K562 (cell line): ENCODE measurements at regions not wholly inside any gene's neighbourhood (a gene's known extent, or its start where the extent isn't known, plus 50 kb on each side); places are given as distances from the start of the nearest gene placed in this dataset.

Experiments
- ATAC-seq: fragments of 200-7000 bp; cut with Tn5 transposase; 3 replicates; pipeline ENCODE4 v1.9.1; 2020; ENCODE audit warnings: moderate library complexity
- BruUV-seq: library from RNA; stranded (reverse); fragments of 400-500 nt; replicated peaks from 2 replicates; lab custom pipeline; 2021; lab: Mats Ljungman, UMichigan
- CTCF ChIA-PET: fragments of 300-600 bp; formaldehyde crosslinking; extraction: SDS; loops from one replicate; lab custom pipeline; 2021; ENCODE audit warnings: low intra/inter-chr PET ratio; lab: Yijun Ruan, JAX
- POLR2A ChIA-PET: fragments of 300-600, 350-650 bp; sonication (Branson Sonifier 250); formaldehyde crosslinking; extraction: SDS; loops from one replicate; lab custom pipeline; 2021; ENCODE audit warnings: antibody characterized with exemption, inconsistent platforms; lab: Yijun Ruan, JAX
- DNase-seq, 4 experiments: peaks; one replicate each; pipeline versions ENCODE4 v3.0.0 to v3.0.0-alpha.2; 2011 to 2018; ENCODE audit warnings: low spot score in 3 of 4, mixed read lengths in 3 of 4; ENCODE audit errors: extremely low read depth in 1 of 4
- FAIRE-seq: peaks from 2 replicates; lab custom pipeline; 2011; peaks lifted over from hg19 to GRCh38; lab: Jason Lieb, UNC
- H2AFZ ChIP-seq: 2 replicates; pipeline ENCODE4 v1.6.0; 2011; ENCODE audit warnings: low read depth, low read length, control low read depth, inconsistent platforms
- H3K27ac ChIP-seq: fragments of 200-600 bp; 3 replicates; pipeline ENCODE4 v1.8.0; 2011; ENCODE audit warnings: low read depth, mild to moderate bottlenecking, control low read depth, inconsistent platforms, low read length, moderate library complexity, mixed read lengths; ENCODE audit errors: extremely low read depth
- H3K27me3 ChIP-seq, 2 experiments: fragments of 300-600 bp in 1 of 2; 2 replicates in 1 of 2; 3 replicates in 1 of 2; pipeline versions ENCODE4 v1.6.0 to v1.8.0; 2011; ENCODE audit warnings: inconsistent platforms in 2 of 2, low read length in 2 of 2, mild to moderate bottlenecking in 1 of 2, mixed read lengths in 1 of 2, moderate library complexity in 1 of 2; ENCODE audit not compliant: control insufficient read depth in 2 of 2, insufficient read depth in 2 of 2
- H3K36me3 ChIP-seq: fragments of 300-600 bp; 3 replicates; pipeline ENCODE4 v1.8.0; 2011; ENCODE audit warnings: mild to moderate bottlenecking, low read length, inconsistent platforms; ENCODE audit not compliant: control insufficient read depth, insufficient read depth
- H3K4me1 ChIP-seq, 2 experiments: fragments of 200-600 bp in 1 of 2; replicated peaks in 1 of 2; 2 replicates in 1 of 2; 3 replicates in 1 of 2; pipeline versions ENCODE4 v1.5.1 to v1.8.0; 2011; ENCODE audit warnings: inconsistent platforms in 2 of 2, low read length in 2 of 2, mild to moderate bottlenecking in 1 of 2, mixed read lengths in 1 of 2, moderate library complexity in 1 of 2; ENCODE audit not compliant: control insufficient read depth in 2 of 2, insufficient read depth in 2 of 2
- H3K4me2 ChIP-seq: 2 replicates; pipeline ENCODE4 v1.6.1; 2011; ENCODE audit warnings: low read length, control low read depth, inconsistent platforms, mixed read lengths; ENCODE audit not compliant: insufficient read depth
- H3K4me3 ChIP-seq: fragments of 200-600 bp; sonication (generic), shearing (Covaris generic); 2 replicates; pipeline ENCODE4 v1.5.1; 2016; ENCODE audit warnings: control low read depth, inconsistent platforms
- H3K79me2 ChIP-seq: fragments of 200-600 bp; 3 replicates; pipeline ENCODE4 v1.8.0; 2011; ENCODE audit warnings: low read length, inconsistent platforms; ENCODE audit not compliant: control insufficient read depth, insufficient read depth
- H3K9ac ChIP-seq, 2 experiments: 2 replicates each; pipeline versions ENCODE4 v1.6.0 to v1.6.1; 2011; ENCODE audit warnings: low read depth in 2 of 2, low read length in 2 of 2, control low read depth in 1 of 2, inconsistent platforms in 1 of 2, mild to moderate bottlenecking in 1 of 2, mixed read lengths in 1 of 2; ENCODE audit not compliant: insufficient read depth in 1 of 2
- H3K9me1 ChIP-seq: one replicate; pipeline ENCODE4 v1.6.0; 2011; ENCODE audit warnings: inconsistent platforms, mild to moderate bottlenecking, low read length, moderate library complexity; ENCODE audit not compliant: control insufficient read depth, insufficient read depth
- H3K9me3 ChIP-seq: replicated peaks from 2 replicates; pipeline ENCODE4 v1.5.1; 2011; ENCODE audit warnings: low read depth, low read length, inconsistent platforms; ENCODE audit not compliant: control insufficient read depth, insufficient read depth
- H4K20me1 ChIP-seq: replicated peaks from 2 replicates; pipeline ENCODE4 v1.6.1; 2011; ENCODE audit warnings: low read length, inconsistent platforms, mixed read lengths; ENCODE audit not compliant: control insufficient read depth, insufficient read depth
- E2F8 ChIP-seq: fragments of 450-650 bp; IDR thresholded peaks from 2 replicates; pipeline ENCODE4 v1.7.1; 2018; ENCODE audit warnings: mild to moderate bottlenecking, low read depth; ENCODE audit not compliant: partially characterized antibody
- HDAC1 ChIP-seq, 2 experiments: fragments of 450-650 bp; IDR thresholded peaks; 2 replicates each; pipeline ENCODE4 v1.6.1; 2016 to 2017; ENCODE audit warnings: inconsistent platforms in 1 of 2, mild to moderate bottlenecking in 1 of 2, moderate library complexity in 1 of 2
- MEIS2 ChIP-seq: fragments of 450-650 bp; IDR thresholded peaks from 2 replicates; pipeline ENCODE4 v1.6.1; 2014; ENCODE audit warnings: mild to moderate bottlenecking; ENCODE audit not compliant: partially characterized antibody
- SAFB ChIP-seq: fragments of 200-400 bp; formaldehyde crosslinking; IDR thresholded peaks from 2 replicates; pipeline ENCODE4 v1.6.1; 2017; ENCODE audit warnings: low read depth, low read length, borderline replicate concordance
- ZNF184 ChIP-seq: sonication (generic); formaldehyde crosslinking; IDR thresholded peaks from 2 replicates; pipeline ENCODE4 v1.5.0; 2020; ENCODE audit warnings: missing genetic modification reagents
- ZNF212 ChIP-seq: fragments of 450-650 bp; formaldehyde crosslinking; IDR thresholded peaks from 2 replicates; pipeline ENCODE4 v1.4.0; 2020; ENCODE audit warnings: mild to moderate bottlenecking
- ZNF717 ChIP-seq: fragments of 250-450 bp; sonication (Bioruptor Pico); IDR thresholded peaks from 2 replicates; pipeline ENCODE4 v1.5.0; 2021
- WGBS: fragments of 100-300 bp; shearing (Covaris generic); methylation state at CpG from one replicate; pipeline ENCODE4 v1.1.6; 2016; ENCODE audit warnings: low coverage, mixed read lengths; ENCODE audit not compliant: insufficient coverage; ENCODE audit errors: missing lambda C conversion rate; 5-methylcytosine and 5-hydroxymethylcytosine counted together
- in situ Hi-C: fragments of 300-500 bp; cut with MboI; formaldehyde crosslinking; loops from 4 replicates; pipeline ENCODE4 v1.15.0; 2018; ENCODE audit warnings: inconsistent platforms, mixed read lengths
- intact Hi-C: fragments of 100-400 bp; cut with micrococcal nuclease; formaldehyde crosslinking; loops from 2 replicates; pipeline ENCODE4 v1.14.2; 2022

- no peaks in the 10 kb centered on the region for H3K4me1 ChIP-seq
- H3K4me2 ChIP-seq: no peak overlapping the region
- ChIA-PET POLR2A (no interaction called here), CTCF (interaction anchor here (0.5 kb wide), 1 partner anchor 505 kb away, joined by 5 read pairs; no protein-coding TSS in a partner anchor)
- no peak overlapping the region for H2AFZ ChIP-seq
- no peak overlapping the region for H3K27ac ChIP-seq
- TF ChIP-seq SAFB (no peak), MEIS2 (peak; percentile 8)
- H3K27me3 ChIP-seq: no peaks in the 10 kb centered on the region
- no peaks in the 10 kb centered on the region for H3K36me3 ChIP-seq
- no peaks in the 10 kb centered on the region for H4K20me1 ChIP-seq
- no peak overlapping the region for H3K9ac ChIP-seq
- in situ Hi-C loops (no loop called here), intact Hi-C loops (no loop called here)
- no TSS peak for BruUV-seq
- no peak overlapping the region for H3K4me3 ChIP-seq
- H3K9me3 ChIP-seq: no peaks in the 10 kb centered on the region
- DNase-seq: no peak
- no peaks in the 10 kb centered on the region for H3K79me2 ChIP-seq
- ATAC-seq: no peak
- WGBS: 0% methylated on average over 3 of the region's 5 CpGs
- FAIRE-seq: no peak
- no peaks in the 10 kb centered on the region for H3K9me1 ChIP-seq
Measured at GRCh38 chr13:44017756-44018309, 138.1 kb downstream of the LACC1 start.

DNA sequence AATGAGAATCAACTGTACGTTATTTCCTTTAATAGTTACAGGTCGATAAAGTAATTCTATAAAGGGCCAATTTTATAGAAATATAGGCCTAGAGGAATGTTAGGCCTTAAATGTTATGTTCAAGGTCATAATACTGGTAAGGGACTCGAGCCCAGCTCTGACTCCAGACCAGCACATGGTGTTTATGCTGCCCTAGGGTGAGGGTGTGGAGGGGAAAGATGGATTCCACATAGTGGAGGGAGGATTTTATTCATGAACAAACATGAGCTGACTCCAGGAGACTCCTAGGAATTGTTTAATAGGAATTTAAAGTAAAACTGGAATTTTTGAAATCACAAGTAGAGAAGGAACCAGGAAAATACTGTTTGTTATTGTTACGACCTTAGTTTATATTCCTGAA is 139.9 kb downstream of the LACC1 start:
- ChIA-PET CTCF (no interaction called here), POLR2A (no interaction called here)
- Histone ChIP-seq H3K36me3 (no peaks in the 10 kb centered on the region), H3K9me1 (no peaks in the 10 kb centered on the region), H3K4me2 (no peak overlapping the region), H3K27ac (no peak overlapping the region), H3K9me3 (no peaks in the 10 kb centered on the region), H2AFZ (no peak overlapping the region), H4K20me1 (no peaks in the 10 kb centered on the region), H3K27me3 (no peaks in the 10 kb centered on the region), H3K4me1 (no peaks in the 10 kb centered on the region), H3K9ac (no peak overlapping the region), H3K79me2 (no peaks in the 10 kb centered on the region), H3K4me3 (no peak overlapping the region)
- 0% methylated on average over 4 of the region's 4 CpGs for WGBS
- FAIRE-seq (no peak), ATAC-seq (no peak), DNase-seq (no peak)
- no TSS peak for BruUV-seq
- in situ Hi-C loops: no loop called here
- intact Hi-C loops: no loop called here
- TF ChIP-seq E2F8 (no peak), HDAC1 (IDR thresholded peaks at IDR 0.05) (no peak), ZNF184 (CRISPR knock-in tag) (no peak), ZNF717 (CRISPR knock-in tag) (no peak), ZNF212 (CRISPR knock-in tag) (no peak)
